NCI-H146 treated with DMSO at 0.1 percent for 48 hours (cell line): ENCODE measurements at regions not wholly inside any gene's neighbourhood (a gene's known extent, or its start where the extent isn't known, plus 50 kb on each side); places are given as distances from the start of the nearest gene placed in this dataset.

Experiments
- DNase-seq: peaks from one replicate; lab custom pipeline; 2025; ENCODE audit not compliant: unreplicated experiment; lab: John Stamatoyannopoulos, UW

DNA sequence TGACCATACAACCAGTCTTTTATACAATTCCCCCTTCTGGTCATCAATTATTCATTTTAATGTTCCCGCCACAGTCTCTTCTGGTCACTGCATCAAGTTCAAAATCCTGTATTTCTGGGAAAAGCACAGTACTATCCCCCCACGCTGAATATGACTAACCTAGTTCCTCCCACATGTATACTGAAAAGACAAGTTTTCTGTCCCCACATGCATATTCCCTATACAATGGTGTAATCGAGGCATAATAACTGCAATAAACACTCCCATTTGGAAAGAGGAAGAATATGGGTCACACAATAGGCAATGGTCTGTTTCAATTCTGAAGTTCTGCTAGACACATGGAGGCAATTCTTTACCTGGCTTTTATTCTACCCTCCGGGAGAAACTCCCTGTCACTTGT lies 344.9 kb downstream of the EFNA5 start:
- DNase-seq = no peak

GRCh38 chr5:107324809-107325208 lies 345.9 kb downstream of the EFNA5 start:
- DNase-seq = no peak

DNA sequence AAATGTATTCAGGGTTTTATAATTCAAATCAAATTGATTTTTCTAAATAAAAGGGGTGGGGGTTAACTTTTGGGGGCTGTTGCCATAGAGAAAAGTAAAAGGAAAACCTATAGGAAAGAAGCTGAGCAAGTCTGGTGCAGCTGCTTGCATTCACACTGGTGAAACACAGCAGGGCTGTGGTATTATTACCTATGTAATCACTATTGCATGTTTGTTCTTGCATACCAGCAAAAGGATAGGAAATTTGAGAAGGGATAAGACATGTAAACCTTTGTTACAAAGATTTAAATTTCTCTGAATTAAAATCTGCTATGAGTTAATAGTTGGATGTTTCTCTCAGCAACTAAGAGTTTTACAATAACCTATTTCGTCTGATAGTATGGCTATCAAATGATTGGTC lies 346.7 kb downstream of the EFNA5 start:
- peak; percentile 57 for DNase-seq

DNA sequence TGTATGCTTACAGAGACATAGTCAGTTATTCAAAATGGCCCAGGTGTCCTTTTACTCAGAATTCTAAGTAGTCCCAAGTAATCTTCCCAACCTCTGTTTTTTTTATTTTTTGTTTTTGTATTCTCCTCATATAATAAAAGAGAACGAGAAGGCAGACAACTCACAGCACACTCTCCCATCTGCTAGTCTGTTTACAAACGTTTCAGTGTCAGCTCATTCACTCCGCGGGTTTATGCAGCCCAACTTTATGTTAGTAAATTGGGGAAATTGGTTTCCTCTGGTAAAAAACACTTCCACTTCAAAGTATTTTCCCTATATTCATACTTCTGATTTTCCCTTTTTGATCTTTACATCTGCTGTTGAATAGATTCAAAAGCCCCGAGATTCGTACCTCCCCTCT lies 347.2 kb downstream of the EFNA5 start:
- no peak for DNase-seq

DNA sequence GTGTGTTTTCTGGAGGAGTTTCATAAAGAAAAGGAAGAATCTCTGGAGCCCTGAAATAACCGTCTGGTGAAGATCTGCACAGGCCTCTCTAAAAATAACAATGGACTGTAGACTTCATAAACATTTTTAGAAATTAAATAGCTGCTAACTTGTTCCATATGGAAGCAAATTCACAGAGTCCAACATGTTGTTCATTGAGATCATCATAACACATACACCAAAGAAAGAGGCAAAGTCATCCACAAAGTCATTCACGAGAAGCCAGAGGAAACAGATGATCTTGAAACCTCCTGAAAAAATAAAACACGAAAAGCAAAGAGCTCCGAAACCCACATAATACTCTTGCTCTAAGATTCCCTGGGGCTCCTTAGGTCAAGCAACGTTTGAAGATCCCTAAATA lies 347.8 kb downstream of the EFNA5 start:
- DNase-seq = no peak

DNA sequence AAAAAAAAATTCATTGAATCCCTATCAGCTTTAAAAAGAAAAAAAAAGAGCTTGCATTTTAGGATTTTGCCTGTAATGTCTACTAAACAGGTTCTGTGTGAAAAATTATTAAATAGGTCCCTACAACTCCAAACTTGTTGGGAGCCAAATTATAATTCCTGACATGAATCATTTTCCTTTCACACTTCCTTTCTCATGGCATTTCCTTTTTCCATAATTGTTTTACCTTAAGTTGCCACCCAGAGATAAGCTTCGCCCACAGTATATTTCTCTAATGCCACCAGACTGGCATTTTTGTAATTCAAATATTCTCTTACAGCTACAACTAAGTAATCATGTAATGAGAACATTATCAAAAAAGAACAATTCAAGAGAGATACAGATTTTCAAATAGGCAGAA lies 348.8 kb downstream of the EFNA5 start:
- DNase-seq = no peak

DNA sequence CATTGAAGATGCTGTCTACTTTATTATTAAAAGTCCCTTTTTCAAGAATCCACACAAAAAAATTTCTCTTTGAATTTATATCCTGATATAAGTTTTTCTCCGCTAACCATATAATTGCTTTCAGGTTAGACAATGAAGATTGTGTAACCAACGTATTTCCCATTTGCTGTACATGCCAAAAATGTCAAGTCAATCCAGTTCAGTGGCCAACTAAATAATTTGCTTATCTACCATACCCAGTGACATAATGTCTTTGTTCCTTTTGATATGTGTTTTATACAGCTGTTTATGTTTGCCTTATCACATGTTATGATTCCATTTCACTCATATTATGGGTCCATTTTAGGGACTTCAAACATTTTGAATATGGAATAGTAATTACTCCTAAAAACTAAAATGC lies 349.9 kb downstream of the EFNA5 start:
- no peak for DNase-seq

- DNase-seq = no peak
These were observed 350.4 kb downstream of the EFNA5 start for GRCh38 chr5:107320376-107320775.

- DNase-seq = no peak
These were observed 350.8 kb downstream of the EFNA5 start for GRCh38 chr5:107319901-107320300.

DNA sequence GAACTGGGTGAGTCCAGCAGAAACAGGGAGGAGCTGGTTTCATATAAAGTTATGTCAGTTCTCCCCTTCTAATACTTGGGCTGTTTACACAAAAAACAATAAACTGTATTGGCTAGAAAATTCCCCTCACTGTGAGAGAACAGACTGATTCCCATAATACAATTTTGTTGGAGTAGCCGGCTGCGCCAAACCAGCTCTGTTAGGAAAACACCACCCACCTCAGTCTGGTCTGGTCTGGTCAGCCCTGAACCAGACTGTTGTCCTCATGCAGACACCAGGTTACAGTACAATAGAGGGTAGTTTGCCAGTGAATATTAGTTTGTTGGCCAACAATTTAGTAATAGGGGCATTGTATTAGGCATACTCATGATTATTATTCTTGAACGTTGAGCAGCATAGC lies 356.4 kb downstream of the EFNA5 start:
- DNase-seq = no peak

- DNase-seq = no peak
These were observed 356.8 kb downstream of the EFNA5 start for GRCh38 chr5:107313921-107314320.

DNA sequence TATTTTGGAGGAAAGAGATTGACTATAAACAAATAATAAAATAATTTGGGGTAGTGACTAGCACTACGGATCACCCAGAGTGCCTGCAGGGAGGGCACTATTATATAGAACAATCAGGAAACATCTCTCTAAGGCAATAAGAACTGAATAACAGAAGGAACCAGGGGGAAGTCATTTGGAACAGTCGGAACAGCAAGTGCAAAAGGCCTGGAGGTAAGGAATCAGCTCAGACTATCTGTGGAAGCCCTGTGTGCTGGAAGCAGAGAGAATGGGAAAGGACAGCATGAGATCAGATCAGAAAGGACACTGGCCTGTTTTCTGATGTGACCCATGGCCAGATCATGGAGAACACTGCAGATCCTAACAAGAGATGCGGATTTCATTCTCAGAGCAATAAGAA lies 357.6 kb downstream of the EFNA5 start:
- DNase-seq = no peak

- no peak for DNase-seq
These were observed 360.6 kb downstream of the EFNA5 start for GRCh38 chr5:107310181-107310580.

DNA sequence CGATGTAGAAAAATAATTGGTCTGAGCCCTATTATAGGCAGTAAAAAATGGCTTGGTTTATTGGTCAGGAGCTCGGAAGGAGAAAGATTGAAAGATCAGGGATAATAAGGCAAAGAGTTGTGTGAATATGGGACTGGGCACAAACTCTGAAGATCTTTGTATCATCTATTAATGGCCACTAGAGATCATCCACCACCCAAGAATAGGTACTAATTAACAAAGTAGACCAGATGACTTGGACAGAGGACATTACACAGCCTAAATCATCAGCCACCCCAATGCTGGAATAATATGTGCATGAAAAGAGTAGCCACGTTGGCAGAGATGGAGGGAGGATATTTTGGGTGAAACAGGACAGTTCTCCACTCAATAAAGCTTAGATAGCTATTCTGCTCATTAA lies 364.1 kb downstream of the EFNA5 start:
- no peak for DNase-seq

DNA sequence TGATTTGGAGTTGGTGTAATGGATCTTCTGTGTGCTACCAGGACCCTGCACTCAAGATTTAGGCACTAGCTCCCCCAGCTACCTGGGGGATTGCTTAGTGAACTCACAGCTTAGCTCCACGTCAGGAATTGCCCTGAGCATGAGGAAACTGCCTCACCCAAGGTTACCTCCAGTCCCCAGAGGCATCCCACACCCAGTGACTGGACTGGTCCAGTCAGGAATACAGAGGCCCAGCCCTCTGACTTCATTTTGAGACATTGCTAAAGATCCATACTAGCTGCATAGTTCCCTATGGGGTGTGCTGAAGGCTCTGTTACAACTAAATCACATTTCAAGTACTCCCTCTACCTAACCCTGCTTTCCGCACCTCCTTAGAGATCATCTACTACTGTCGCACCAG lies 364.7 kb downstream of the EFNA5 start:
- no peak for DNase-seq

GRCh38 chr5:107304684-107305083 lies 366.1 kb downstream of the EFNA5 start:
- no peak for DNase-seq

- DNase-seq = no peak
These were observed 367.4 kb downstream of the EFNA5 start for GRCh38 chr5:107303171-107303968.

DNA sequence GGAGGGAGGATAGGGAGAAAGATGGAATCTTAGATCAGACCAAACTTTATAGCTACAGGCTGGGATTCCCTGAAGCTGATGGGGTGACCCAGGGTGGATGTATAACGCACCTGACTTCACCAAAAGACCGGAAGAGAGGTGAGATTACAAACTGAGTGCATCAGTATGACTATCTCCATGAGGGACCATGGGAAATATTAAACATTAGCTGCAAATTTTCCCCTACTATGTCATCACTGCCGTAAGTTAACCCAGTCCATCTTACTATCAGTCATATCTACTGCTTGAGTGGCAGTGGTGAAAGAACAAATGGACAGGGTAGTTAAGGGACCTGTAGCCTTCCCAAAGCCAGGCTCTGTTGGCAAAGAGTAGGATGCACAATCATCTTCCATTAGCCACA lies 368.3 kb downstream of the EFNA5 start:
- DNase-seq = no peak

- DNase-seq = no peak
These were observed 368.7 kb downstream of the EFNA5 start for GRCh38 chr5:107301999-107302398.

DNA sequence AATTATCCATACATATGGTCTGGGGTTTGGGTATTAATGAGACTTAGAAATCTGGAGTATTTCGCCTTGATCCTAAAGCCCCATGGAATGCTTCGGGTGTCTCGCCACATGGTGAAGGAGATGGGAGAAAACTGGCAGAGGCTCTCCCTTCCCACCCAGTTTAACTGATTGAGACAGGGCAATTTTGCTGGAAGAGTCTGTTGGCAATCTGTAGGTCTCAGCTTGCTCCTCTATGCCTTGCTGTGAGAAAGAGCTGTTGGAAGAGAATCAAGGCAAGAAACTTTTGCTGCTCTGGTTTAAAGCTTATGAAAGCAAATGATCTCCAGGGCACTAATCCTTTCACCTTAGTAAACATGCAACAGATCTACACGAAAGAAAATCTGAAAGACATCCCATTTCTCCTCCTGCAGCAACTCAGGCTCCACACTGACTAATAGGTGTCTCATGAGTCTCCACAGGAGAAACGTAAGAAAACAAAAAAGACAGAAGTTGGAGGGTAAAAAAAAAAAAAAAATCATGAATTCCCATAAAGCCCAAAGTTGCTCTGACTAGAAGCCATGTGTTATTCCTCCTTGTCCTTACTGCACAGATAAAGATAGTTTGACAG lies 369.9 kb downstream of the EFNA5 start:
- no peak for DNase-seq

DNA sequence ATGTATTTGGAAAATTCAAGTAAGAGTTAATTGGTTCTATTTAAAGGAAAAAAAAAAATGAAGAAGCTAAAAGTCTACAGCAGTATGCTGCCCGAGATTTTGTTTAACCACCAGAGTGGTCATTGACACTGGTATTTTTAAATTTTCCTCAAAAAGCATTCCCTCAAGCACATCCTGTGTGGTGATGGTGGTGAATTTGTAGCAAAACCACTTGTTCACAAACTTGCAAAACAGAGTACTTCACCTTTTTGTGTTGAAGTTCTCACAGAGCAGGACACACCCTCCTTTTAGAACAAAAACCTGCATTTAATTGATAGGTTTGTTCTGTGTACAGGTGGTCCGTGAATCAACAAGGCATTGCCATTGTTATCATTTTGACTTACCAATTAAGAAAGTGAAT lies 374.2 kb downstream of the EFNA5 start:
- DNase-seq = no peak

DNA sequence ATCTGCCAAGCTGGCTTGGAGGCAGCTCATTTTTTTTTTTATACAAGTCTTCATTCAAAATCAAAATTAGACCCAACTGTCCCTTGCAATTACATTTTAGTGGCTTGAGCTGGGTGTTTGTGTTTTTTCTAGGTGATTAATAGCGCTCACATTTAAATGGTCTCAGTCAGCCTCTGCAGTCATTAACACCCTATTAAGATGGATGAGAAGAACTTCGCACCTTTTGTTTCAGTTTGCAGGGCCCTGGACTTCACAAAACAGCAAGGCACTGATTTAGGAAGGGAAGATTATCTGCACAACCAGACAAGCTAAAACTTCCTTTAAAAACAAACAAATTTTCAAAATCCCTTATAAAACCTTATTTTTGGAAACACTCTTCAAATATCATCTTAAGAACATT lies 374.8 kb downstream of the EFNA5 start:
- no peak for DNase-seq

DNA sequence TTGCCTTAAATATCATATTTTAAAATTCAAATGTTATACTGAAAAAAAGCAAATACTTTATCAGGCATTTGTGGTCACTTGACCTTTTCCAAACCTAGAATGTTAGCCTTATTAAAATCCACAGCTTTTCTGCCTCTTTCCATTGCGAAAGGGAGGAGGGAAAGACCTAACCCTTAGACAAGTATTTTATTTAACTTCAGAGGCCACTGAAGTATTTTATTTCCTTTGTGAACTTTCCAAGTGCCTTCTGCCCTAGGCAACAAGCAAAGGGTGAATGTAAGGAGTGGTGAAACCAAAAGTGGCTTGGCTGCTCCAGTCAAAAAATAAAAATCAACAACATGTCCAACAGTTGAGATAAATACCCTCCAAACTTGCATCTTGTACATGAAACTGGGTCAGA lies 376.1 kb downstream of the EFNA5 start:
- no peak for DNase-seq
